RPMI8226 (cell line): ENCODE measurements at regions not wholly inside any gene's neighbourhood (a gene's known extent, or its start where the extent isn't known, plus 50 kb on each side); places are given as distances from the start of the nearest gene placed in this dataset.

Source experiments
- DNase-seq: peaks from one replicate; pipeline ENCODE4 v3.0.0-alpha.2; 2015

DNA sequence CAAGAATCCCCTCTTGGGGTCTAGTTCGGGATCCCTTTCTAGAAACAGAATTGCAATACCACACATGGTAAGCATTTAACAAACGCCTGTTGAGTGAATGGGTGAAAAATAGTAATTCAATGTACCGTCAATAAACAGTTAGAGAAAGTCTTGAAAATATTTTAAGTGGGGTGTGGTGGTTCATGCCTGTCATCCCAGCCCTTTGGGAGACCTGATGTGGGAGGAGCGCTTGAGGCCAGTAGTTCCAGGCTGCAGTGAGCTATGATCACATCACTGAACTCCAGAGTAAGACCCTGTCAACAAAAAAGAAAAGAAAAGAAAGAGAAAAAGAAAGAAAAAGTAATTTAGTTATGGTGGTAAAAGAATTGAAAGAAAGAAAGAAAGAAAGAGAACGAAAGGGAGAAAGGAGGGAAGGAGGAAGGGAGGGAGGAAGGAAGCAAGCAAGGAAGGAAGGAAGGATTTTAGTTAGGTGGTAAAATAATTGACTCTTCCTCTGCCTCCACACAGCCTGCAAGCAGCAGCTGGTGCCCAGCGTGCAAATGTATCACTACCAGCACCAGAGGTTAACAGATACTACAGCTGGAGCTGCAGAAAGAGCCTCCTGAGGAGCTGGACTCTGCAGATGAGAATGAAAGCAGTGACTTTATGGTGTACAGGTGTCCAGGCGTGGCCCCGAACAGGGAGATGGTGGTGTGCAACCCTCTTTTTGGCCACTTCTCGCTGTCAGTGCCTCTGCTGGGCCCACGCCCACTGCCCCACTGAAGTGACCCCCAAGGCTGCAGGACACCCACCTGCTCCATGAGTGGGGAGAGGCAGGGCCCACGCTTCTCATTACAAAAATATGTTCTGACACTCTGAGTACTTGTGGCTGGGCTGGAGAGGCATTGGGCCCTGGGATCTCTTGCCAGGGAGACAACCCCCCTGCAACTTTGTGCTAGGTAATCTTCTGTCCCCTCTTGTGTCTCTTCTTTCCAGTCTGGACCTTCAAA is 135.4 kb downstream of the BAMBI start:
- no peak for DNase-seq

DNA sequence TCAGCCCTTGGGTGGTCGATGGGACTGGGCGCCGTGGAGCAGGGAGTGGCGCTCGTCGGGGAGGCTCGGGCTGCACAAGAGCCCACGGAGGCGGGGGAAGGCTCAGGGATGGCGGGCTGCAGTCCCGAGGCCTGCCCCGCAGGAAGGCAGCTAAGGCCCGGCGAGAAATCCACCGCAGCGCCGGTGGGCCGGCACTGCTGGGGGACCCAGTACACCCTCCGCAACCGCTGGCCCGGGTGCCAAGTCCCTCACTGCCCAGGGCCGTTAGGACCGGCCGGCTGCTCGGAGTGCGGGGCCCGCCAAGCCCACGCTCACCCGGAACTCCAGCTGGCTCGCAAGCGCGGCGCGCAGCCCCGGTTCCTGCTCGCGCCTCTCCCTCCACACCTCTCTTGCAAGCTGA is 138.4 kb downstream of the BAMBI start:
- no peak for DNase-seq

DNA sequence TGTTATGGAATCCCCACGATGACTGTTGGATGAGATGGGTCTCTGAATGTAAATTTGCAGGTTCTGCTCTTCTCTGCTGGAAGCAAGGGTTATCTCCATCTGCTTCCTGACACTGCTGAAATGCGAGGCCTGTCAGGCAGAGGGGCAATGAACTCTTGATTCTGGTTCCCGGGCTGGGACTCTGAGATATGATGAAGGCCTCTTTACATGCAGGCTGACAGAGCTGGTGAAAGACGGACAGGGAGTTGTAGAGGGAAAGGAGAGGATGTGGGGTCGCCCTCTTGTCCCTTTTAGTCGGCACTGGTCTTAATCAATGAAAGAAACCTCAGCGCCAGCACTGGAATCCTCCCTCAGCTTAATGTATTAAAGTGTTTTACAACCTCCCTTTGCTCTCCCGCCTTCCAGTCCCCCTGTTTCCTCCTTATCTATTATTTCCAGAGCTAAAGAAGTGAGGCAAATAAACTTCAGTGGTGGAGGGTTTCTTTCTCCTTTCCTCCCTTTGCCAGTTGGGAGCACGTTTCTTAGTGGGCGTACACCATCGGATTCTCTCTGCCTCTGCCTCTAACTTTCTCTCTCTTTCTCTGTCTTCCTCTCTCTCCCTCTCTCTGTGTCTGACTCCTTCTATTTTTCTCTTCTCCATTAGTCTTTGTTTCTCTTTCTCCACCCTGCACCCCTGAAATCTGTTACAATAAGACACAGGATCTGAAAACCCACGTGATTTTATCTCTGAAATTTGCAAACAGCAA is 145.6 kb downstream of the BAMBI start:
- no peak for DNase-seq

DNA sequence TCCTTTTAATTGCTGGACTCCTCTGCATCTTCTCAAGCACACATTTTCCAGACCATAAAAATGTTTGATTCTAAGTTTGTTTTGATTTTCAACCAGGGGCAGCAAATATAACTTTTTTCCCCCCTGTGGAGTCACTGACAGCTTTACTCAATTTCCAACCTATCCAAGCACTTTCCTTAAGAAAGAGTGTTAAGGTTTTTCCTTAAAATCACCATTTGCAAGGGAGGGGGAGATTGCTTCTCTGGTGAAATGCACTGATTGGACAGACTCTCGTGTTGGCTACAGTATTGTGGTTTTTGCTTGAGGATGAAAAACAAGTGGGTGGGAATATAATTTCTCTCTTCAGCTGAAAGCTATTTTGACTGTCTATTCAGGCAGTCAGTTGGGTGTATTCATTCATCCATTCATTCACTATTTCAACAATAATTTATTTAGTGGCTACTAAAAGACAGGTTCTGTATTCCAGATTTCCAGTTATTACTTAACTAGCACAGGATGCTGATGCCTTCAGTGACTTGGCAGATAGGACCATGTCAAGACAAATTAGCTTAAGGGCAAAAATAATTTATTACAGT is 146.3 kb downstream of the BAMBI start:
- no peak for DNase-seq

DNA sequence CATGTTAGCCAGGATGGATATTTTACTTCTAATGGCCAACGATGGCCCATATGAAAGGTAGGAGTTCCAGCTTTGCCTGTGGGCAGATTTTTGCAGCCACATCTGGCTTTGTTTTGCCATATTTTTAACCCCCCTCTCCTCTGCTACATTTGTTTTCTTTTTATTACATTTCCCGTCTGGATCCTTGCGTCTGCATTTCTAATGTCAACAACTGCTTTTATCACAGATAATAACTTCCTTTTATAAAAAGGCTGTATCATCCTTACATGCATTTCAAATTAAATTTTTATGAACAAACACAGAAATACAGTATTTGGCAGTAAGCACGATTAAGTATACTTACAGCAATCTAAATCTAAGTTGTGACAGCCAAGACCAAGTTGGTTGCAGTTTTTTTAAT is 156.0 kb downstream of the BAMBI start:
- DNase-seq, result no peak

DNA sequence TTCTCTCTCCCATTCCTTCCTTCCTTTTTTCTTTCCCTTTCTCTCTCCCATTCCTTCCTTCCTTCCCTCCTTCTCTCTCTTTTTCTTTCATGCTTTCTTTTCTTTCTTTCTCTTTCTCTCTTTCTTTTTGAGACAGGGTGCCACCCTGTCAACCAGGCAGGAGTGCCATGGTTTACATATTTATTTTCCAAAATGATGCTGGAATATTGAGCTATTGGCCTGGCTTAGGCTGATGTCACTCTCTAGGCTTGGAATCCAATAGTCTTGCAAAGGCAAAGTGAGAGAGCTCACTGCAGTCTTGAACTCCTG is 159.1 kb downstream of the BAMBI start:
- DNase-seq, result no peak

DNA sequence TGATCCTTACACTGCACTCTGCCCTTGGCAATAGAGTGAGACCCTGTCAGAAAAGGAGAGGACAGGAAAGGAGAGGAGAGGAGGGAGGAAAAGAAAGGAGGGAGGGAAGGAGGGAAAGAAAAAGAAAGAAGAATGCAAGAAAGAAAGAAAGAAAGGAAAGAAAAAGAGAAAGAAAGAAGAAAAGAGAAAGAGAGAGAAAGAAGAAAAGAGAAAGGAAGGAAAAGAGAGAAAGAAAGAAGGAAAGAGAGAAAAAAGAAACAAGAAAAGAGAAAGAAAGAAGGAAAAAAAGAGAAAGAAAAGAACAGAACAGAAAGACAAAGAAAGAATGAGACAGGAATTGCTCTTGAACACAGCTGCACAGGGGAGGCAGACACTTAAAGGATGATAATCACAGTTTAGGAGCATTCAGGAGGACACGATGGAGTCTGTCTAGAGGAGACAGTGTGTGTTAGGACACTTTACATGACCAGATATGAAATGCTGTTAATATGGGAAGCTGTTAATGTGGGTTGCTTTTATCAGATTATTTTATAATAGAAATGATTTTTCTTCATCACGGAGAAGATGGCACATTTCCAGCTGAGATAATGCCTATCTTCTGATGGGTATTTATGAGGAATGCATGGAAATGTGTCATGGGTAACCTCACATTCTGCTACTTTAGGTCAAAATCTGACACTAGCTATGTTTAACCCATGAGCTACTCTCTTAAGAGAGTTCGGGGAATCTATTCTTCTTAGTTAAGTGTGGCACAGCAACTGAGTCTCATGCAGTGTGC is 160.5 kb downstream of the BAMBI start:
- no peak for DNase-seq

DNA sequence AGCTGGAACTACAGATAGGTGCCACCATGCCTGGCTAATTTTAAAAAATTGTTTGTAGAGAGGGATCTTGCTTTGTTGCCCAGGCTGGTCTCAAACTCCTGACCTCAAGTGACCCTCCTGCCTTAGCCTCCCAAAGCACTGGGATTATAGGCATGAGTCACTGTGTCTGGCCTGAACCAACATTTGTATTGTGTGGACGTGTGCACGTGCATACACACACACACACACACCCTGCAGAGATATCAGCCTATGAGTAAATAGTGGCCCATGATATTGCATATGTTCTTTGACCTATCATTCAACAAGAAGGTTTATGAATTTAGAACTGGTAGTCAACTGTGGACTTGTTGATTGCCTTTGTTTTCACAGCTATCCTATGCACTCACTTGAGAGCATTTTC is 161.6 kb downstream of the BAMBI start:
- no peak for DNase-seq

DNA sequence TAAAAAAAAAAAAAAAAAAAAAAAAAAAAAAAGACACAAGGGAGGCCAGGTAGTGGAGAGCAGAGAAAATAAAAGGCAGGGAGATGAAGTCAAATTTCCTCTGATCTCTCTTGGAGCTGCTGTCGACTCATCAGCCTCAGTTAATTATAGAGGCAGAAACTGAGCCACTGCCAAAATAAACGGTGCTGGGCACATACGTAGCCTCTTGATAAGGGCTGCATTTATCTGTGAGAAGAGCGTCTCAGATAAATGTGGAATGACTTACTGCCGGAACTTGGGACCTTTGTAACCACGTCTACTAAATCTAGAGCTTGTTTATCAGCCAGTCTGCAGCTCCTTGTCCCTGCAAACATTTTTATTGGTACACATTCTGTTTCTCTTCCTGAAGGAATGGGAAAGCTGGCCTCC is 162.3 kb downstream of the BAMBI start:
- DNase-seq, result no peak

DNA sequence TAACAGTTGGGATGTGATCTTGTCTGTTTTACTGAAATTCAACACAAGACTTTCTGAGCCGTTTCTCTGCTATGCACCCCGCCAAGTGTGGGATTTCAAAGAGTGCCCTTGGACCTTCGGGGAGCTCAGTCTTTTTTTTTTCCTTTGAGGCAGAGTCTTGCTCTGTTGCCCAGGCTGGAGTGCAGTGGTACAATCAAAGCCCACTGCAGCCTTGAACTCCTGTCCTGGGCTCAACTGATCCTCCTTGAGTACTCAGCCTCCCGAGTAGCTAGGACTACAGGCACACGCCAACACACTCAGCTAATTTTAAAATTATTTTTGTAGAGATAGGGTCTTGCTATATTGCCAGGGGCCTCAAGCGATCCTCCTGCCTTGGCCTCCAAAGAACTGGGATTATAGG is 162.9 kb downstream of the BAMBI start:
- DNase-seq, result no peak

DNA sequence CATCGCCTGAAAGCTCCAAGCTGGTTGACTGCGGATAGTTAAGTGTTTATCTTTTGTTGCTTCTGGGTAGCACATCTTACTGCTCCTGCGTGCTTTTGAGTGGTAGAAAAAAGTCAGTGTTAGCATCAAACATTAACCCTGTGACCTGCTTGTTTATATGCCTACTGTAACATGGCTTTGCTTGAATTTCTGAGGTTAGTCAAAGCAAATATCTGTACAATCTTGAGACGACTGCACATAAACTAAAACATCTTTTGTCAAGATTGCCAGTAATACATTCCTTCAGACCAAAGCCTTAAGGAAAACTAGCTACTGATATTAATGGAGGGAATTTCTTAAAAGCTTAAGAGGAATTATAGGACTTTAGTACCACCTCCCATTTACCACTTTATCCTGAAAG is 163.7 kb downstream of the BAMBI start:
- no peak for DNase-seq

DNA sequence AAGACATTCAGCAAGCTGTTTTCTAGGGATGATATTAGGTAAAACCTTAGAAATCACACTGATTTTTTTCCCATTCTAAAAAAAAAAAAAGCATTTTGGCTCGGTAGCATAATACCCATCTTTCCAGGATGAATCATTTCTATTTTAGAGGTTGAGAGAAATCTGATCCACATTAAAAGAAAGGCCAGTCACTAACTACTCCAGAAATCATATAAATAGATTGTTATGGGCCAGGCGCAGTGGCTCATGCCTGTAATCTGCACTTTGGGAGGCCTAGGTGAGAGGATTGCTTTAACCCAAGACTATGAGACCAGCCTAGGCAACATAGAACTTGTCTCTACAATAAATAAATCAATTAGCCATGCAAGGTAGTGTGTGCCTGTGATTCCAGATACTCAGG is 164.3 kb downstream of the BAMBI start:
- no peak for DNase-seq

DNA sequence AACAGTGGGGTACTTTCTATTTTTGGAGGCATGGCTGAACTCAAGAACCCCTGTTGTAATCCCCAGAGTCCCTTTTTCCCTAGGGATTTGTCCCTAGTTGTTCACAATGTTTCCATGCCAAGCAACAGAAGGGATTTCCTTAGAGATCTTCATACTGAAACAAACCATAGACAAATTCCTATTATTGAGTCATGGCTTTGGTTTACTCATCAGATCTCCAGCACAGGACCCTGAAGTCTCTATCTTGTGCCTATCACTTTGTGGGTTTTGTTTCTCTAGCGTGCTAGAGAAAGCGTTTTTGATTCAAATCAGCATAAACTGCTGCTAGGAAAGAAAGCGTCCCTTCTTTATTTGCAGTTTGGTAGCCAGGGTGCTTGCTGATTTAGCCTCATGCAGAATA is 165.0 kb downstream of the BAMBI start:
- DNase-seq, result no peak

DNA sequence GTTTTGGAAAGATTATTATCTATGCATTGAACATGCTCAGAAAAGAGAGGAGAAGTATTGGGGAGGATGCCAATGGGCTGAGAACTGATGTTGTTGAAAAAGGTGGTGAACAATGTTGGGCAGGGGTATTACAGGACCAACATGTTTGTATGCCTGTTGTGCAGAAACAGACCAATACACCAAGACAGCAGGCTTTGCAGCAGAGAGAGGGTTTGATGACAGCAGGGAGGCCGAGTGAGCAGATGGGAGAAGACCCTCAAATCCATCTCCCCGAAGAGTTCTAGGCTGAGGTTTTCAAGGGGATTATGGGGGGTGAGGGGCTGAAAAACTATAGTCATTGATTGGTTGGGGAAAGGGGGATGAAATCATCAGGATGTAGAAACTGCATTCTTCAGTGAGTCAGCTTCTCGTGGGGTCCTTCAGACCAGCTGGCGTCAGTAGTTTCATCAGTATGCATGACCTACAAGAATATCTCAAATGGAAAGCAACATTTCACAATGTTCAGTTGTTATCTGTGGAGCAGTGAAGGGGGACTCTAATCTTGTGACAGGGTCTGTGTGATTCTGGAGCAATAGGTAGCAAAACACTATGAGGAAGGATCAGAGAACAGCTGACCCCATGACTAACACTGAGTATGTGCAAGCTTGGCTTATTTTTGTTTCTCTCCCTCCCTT is 167.8 kb downstream of the BAMBI start:
- no peak for DNase-seq

DNA sequence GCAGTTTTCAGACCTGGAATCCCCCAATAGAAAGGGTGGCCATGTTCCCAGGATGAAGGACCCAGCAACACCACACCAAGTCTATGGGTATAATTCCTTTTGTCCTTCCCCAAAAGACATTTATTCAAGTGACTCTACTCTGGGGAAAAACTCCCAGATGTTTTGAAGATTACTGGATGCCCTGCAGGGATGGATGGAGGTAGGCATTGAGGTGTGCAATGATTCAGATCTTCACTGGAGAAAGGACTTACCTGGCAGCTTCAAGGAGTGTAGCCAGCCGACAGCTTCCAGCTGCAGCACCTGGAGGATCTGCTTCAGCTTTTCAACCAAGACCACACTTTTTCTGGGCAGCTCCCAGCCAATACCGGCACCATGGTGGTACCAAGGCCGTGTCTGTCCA is 172.0 kb downstream of the BAMBI start:
- no peak for DNase-seq

DNA sequence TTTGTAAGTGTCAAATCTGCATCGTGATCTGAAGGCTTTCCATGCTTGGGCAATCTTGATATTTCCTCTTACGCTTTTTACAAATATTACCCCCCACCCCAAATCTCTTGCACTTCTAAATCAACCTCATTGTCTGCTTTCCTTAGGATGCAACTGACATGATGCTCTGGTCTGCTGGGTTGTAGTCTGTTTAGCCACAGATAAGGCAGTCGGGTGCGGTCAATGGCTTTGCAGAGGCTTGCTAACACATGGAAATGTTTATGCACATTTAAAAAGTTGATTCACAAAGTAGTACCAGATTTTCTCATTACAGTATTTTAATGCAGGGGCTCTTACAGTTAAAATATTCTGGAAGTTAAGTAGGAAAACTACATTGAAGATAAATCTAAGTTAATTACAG is 172.5 kb downstream of the BAMBI start:
- DNase-seq, result no peak

DNA sequence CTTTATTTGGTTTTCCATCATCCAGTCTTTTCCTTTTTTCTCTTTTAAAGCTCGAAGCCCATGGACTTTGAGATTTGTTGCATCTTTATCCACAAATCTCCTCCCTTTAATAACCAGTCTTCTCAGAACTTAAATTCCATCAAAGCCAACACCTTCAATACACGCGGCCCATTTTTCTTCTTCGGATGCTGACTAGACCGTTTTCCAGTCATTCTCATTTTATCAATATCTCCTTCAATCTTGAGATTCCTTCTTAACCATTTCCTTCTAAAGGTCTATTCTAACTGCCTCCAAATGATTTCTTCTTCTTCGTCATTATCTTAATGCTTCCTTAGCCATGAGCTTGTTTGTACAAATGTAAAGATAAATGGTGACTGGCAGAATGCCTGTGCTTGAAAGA is 173.5 kb downstream of the BAMBI start:
- DNase-seq, result no peak

DNA sequence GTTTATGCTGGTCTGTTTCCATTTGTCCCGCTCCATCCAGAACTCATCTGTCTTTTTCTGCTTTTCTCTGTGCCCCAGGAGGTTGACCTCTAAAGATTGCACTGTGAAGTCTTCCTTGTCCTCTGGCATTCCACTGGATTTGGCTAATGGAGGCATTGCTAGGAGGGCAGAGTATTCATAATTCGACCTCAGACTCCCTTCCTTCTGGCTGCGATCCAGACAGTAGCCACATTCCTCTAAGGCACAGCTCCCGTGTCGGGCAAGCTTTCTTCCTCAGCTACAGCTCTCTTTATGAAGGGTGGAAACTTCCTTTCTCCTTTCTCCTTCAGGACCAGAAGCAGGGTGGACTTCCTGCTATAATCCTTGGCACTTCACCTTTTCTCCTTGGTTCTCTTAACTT is 175.9 kb downstream of the BAMBI start:
- no peak for DNase-seq

DNA sequence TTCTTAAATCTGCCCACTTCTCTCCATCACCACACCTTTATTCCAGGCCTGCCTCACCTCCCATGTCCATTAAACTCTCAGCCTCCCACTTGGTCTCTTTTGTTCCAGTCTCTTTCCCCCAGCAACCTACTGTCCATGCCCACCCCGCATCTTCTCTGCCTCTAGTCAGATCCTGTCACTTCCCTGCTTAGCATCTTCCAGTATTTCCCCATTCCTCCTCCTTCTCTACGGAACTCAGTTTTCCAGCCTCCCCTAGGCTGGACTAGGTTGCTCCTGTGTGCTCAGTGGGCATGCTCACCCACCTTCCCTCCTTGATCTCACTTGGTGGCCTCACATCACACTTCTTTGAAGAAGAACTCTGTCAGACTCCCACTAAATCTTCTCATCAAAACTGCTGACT is 179.8 kb downstream of the BAMBI start:
- DNase-seq, result no peak

DNA sequence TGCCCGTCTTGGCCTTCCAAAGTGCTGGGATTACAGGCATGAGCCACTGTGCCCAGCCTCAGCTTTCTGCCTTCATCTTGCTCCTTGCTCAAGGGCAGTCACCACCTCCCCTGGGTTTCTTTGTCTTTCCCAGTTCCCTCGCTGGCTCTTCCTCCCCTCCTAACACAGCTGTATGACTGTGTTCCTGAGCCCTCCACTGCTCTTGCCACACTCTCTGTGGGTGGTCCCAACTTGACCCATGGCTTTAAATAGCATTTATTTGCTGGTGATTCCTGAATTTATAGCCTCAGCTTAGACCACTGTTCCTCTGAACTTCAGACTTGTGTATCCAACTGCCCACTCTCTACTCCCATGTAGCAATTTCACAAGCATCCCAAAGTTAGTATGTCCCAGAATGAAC is 181.3 kb downstream of the BAMBI start:
- no peak for DNase-seq

DNA sequence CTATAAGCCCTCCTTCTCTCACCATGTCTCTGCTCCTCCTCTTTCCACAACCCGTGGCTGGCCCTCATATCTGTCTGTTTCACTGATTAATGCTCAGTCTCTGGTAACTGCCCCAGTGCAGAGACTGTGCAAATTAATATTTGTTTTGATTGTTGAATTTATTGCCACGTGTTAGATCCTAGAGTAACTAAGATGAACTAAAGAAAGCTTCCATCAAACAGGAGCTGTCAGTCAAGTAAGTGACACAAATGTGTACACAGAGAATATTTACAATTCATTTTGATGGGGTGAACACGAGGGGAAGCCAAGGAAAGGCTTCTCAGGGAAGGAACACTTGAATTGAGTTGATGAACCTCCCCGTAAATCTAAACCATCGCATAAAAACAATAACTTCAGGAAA is 182.5 kb downstream of the BAMBI start:
- no peak for DNase-seq

DNA sequence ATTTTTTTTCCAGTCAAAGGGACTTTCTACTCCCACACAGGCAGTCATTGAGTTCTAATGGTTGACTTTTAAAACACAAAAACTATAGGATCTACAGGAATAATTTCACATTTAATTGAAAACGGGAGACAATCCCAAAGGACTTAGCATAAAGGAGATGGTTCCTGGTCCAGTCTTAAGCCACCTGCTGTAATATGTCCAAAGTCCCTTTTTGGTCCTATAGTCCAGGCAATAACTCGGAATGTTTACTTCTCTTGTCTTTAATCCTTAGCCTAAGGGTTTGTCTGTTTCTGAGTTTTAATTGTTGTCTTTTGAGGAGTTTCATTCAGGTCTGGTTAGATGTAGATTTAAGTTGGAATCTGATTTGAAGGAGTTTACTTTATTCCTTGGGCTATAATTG is 184.9 kb downstream of the BAMBI start:
- no peak for DNase-seq
